ENCODE measurements at regions not wholly inside any gene's neighbourhood (a gene's known extent, or its start where the extent isn't known, plus 50 kb on each side); places are given as distances from the start of the nearest gene placed in this dataset.
"Not testable (repeated sequence)": the region's sequence is repeated elsewhere in the genome, so short reads cannot be mapped to it uniquely, and the experiment has no call there.

- no peak for DNase-seq
Measured at GRCh38 chr3:128549283-128550112, 56.5 kb upstream of the GATA2 start.

- DNase-seq: no peak
Measured at GRCh38 chr3:128548426-128549282, 55.7 kb upstream of the GATA2 start.

DNA sequence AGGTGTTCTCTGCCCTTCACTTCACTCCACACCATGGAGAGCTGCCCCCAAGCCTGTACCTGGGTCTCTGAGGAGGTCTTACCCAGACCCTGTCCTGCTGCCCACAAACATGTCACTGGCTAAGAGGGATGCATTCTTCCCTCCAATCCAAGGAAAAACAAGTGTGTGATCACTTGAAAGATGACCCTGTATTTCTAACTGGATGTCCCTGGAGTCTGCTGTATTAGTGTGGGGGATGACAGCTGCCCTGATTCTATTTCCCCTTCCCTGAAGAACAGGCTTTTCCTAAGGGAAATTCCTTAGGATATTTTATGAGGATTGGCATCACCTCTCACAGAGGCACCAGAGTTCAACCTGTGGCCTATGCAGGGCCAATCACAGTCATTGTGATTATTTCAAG is 55.0 kb upstream of the GATA2 start:
- DNase-seq: no peak

- no peak for DNase-seq
Measured at GRCh38 chr3:128547368-128547987, 54.5 kb upstream of the GATA2 start.

- DNase-seq: no peak
Measured at GRCh38 chr3:128546646-128547045, 53.6 kb upstream of the GATA2 start.

GRCh38 chr3:128545120-128545752 is 52.2 kb upstream of the GATA2 start:
- no peak for DNase-seq

DNA sequence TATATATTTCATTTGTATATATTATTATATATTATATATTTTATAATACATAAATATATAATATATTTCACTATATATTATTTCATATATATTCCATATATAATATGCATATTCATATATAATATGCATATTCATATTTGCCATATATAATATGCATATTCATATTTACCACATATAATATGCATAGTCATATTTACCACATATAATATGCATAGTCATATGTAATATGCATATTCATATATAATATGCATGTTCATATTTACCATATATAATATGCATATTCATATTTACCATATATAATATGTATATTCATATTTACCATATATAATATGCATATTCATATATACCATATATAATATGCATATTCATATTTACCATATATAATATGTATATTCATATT is 51.2 kb upstream of the GATA2 start:
- DNase-seq: no peak

GRCh38 chr3:128543570-128544174 is 50.7 kb upstream of the GATA2 start:
- DNase-seq: not testable (repeated sequence)

Data from eye (tissue), 1 donor.